Astrocyte (in vitro differentiated cells and primary cell): ENCODE measurements at regions not wholly inside any gene's neighbourhood (a gene's known extent, or its start where the extent isn't known, plus 50 kb on each side); places are given as distances from the start of the nearest gene placed in this dataset.

ENCODE experiments used
- DNase-seq: peaks from one replicate; pipeline ENCODE4 v3.0.0-alpha.2; 2010; ENCODE audit warnings: low read depth
- FAIRE-seq: peaks from 2 replicates; lab custom pipeline; 2011; peaks lifted over from hg19 to GRCh38; lab: Jason Lieb, UNC
- H2AFZ ChIP-seq: 2 replicates; pipeline ENCODE4 v1.6.0; 2012; ENCODE audit warnings: low read depth, low read length, inconsistent platforms
- H3K27ac ChIP-seq: 2 replicates; pipeline ENCODE4 v1.5.1; 2011; ENCODE audit warnings: low read depth, low read length, inconsistent platforms
- H3K27me3 ChIP-seq: 2 replicates; pipeline ENCODE4 v1.6.0; 2011; ENCODE audit warnings: low read length, inconsistent platforms; ENCODE audit not compliant: insufficient read depth
- H3K36me3 ChIP-seq: 2 replicates; pipeline ENCODE4 v1.5.1; 2011; ENCODE audit warnings: low read length, inconsistent platforms; ENCODE audit not compliant: insufficient read depth
- H3K4me1 ChIP-seq: 2 replicates; pipeline ENCODE4 v1.5.1; 2011; ENCODE audit warnings: low read length, inconsistent platforms; ENCODE audit not compliant: insufficient read depth
- H3K4me2 ChIP-seq: 2 replicates; pipeline ENCODE4 v1.6.0; 2012; ENCODE audit warnings: low read length, inconsistent platforms
- H3K4me3 ChIP-seq: 2 replicates; pipeline ENCODE4 v1.5.1; 2011; ENCODE audit warnings: low read depth, mild to moderate bottlenecking, low read length, inconsistent platforms; ENCODE audit not compliant: insufficient read depth
- H3K79me2 ChIP-seq: 2 replicates; pipeline ENCODE4 v1.6.0; 2012; ENCODE audit warnings: mild to moderate bottlenecking, low read length, inconsistent platforms; ENCODE audit not compliant: insufficient read depth
- H3K9ac ChIP-seq: 2 replicates; pipeline ENCODE4 v1.6.0; 2012; ENCODE audit warnings: mild to moderate bottlenecking, low read length, inconsistent platforms
- H3K9me3 ChIP-seq: 2 replicates; pipeline ENCODE4 v1.5.1; 2012; ENCODE audit warnings: low read depth, mild to moderate bottlenecking, low read length, inconsistent platforms; ENCODE audit not compliant: insufficient read depth
- H4K20me1 ChIP-seq: 2 replicates; pipeline ENCODE4 v1.6.0; 2012; ENCODE audit warnings: low read length, inconsistent platforms; ENCODE audit not compliant: insufficient read depth
- H3K27ac Mint-ChIP-seq: one replicate; pipeline ENCODE4 v1.8.0; 2021; ENCODE audit warnings: mild to moderate bottlenecking, mixed read lengths; ENCODE audit not compliant: unreplicated experiment
- H3K27me3 Mint-ChIP-seq: one replicate; pipeline ENCODE4 v1.8.0; 2021; ENCODE audit warnings: low read depth, mixed read lengths; ENCODE audit not compliant: unreplicated experiment
- H3K36me3 Mint-ChIP-seq: one replicate; pipeline ENCODE4 v1.8.0; 2021; ENCODE audit warnings: low read depth, mixed read lengths; ENCODE audit not compliant: unreplicated experiment
- H3K4me1 Mint-ChIP-seq: one replicate; pipeline ENCODE4 v1.8.0; 2021; ENCODE audit warnings: low read depth, mixed read lengths; ENCODE audit not compliant: unreplicated experiment
- H3K4me3 Mint-ChIP-seq: one replicate; pipeline ENCODE4 v1.8.0; 2021; ENCODE audit warnings: mild to moderate bottlenecking, moderate library complexity, mixed read lengths; ENCODE audit not compliant: unreplicated experiment
- H3K9me3 Mint-ChIP-seq: one replicate; pipeline ENCODE4 v1.8.0; 2021; ENCODE audit warnings: mild to moderate bottlenecking, mixed read lengths; ENCODE audit not compliant: unreplicated experiment
- CTCF ChIP-seq: IDR thresholded peaks from 2 replicates; pipeline ENCODE4 v1.5.1; 2011; ENCODE audit warnings: low read depth, mild to moderate bottlenecking, inconsistent platforms, low read length, moderate library complexity; ENCODE audit not compliant: insufficient read depth
- EZH2 ChIP-seq: IDR thresholded peaks from 2 replicates; pipeline ENCODE4 v1.6.1; 2012; ENCODE audit warnings: mild to moderate bottlenecking, low read length, inconsistent platforms; ENCODE audit not compliant: insufficient read depth

GRCh38 chr1:104120525-104120924 is 370.8 kb downstream of the AMY1C start:
- no peak overlapping the region for H3K4me2 ChIP-seq
- Mint-ChIP-seq H3K36me3 (no peaks in the 10 kb centered on the region), H3K4me1 (peaks cover 3% of the 10 kb centered on the region), H3K4me3 (no peak overlapping the region), H3K27me3 (no peaks in the 10 kb centered on the region), H3K27ac (no peak overlapping the region), H3K9me3 (no peaks in the 10 kb centered on the region)
- no peak overlapping the region for H2AFZ ChIP-seq
- no peak for FAIRE-seq
- H3K27ac ChIP-seq, result no peak overlapping the region
- DNase-seq, result no peak
- TF ChIP-seq EZH2 (no peak), CTCF (no peak)
- no peaks in the 10 kb centered on the region for H3K9me3 ChIP-seq
- no peak overlapping the region for H3K9ac ChIP-seq
- no peaks in the 10 kb centered on the region for H3K79me2 ChIP-seq
- no peaks in the 10 kb centered on the region for H4K20me1 ChIP-seq
- H3K4me3 ChIP-seq, result no peak overlapping the region
- H3K36me3 ChIP-seq, result no peaks in the 10 kb centered on the region
- H3K4me1 ChIP-seq, result peaks cover 2% of the 10 kb centered on the region
- no peaks in the 10 kb centered on the region for H3K27me3 ChIP-seq

- Histone ChIP-seq H4K20me1 (no peaks in the 10 kb centered on the region), H3K4me1 (peaks cover 3% of the 10 kb centered on the region), H3K79me2 (no peaks in the 10 kb centered on the region), H2AFZ (no peak overlapping the region), H3K9ac (no peak overlapping the region), H3K4me2 (no peak overlapping the region), H3K27me3 (no peaks in the 10 kb centered on the region), H3K4me3 (no peak overlapping the region), H3K9me3 (no peaks in the 10 kb centered on the region), H3K27ac (no peak overlapping the region), H3K36me3 (no peaks in the 10 kb centered on the region)
- Mint-ChIP-seq H3K27ac (no peak overlapping the region), H3K4me1 (peaks cover 10% of the 10 kb centered on the region), H3K27me3 (no peaks in the 10 kb centered on the region), H3K9me3 (no peaks in the 10 kb centered on the region), H3K4me3 (no peak overlapping the region), H3K36me3 (no peaks in the 10 kb centered on the region)
- DNase-seq (no peak), FAIRE-seq (no peak)
- TF ChIP-seq EZH2 (no peak), CTCF (no peak)
Measured at GRCh38 chr1:104121271-104121670, 371.6 kb downstream of the AMY1C start.

GRCh38 chr1:104125266-104125665 is 375.6 kb downstream of the AMY1C start:
- Histone ChIP-seq H3K9me3 (no peaks in the 10 kb centered on the region), H3K27ac (no peak overlapping the region), H3K27me3 (no peaks in the 10 kb centered on the region), H3K79me2 (no peaks in the 10 kb centered on the region), H3K9ac (no peak overlapping the region), H3K36me3 (no peaks in the 10 kb centered on the region), H3K4me3 (no peak overlapping the region), H3K4me2 (no peak overlapping the region), H4K20me1 (no peaks in the 10 kb centered on the region), H2AFZ (no peak overlapping the region), H3K4me1 (peaks cover 3% of the 10 kb centered on the region)
- Mint-ChIP-seq H3K9me3 (no peaks in the 10 kb centered on the region), H3K36me3 (no peaks in the 10 kb centered on the region), H3K27ac (no peak overlapping the region), H3K4me3 (no peak overlapping the region), H3K27me3 (no peaks in the 10 kb centered on the region), H3K4me1 (peaks cover 10% of the 10 kb centered on the region)
- FAIRE-seq (no peak), DNase-seq (peak; percentile 10)
- TF ChIP-seq CTCF (no peak), EZH2 (no peak)
